SK-N-SH (cell line): ENCODE measurements at regions not wholly inside any gene's neighbourhood (a gene's known extent, or its start where the extent isn't known, plus 50 kb on each side); places are given as distances from the start of the nearest gene placed in this dataset.

Source experiments
- CTCF ChIA-PET: fragments of 300-600, 350-600 bp; formaldehyde crosslinking; extraction: SDS; loops from one replicate; lab custom pipeline; 2021; lab: Yijun Ruan, JAX
- POLR2A ChIA-PET: fragments of 350-600 bp; sonication (Branson Sonifier 250); formaldehyde crosslinking; extraction: SDS; loops from one replicate; lab custom pipeline; 2020; ENCODE audit warnings: antibody characterized with exemption, inconsistent platforms; lab: Yijun Ruan, JAX
- DNase-seq: peaks from one replicate; pipeline ENCODE4 v3.0.0; 2012
- H2AFZ ChIP-seq: fragments of 200-600 bp; sonication (generic); 2 replicates; pipeline ENCODE4 v1.8.1; 2016; ENCODE audit warnings: antibody characterized with exemption, mild to moderate bottlenecking, low read depth
- H3F3A ChIP-seq: fragments of 200-600 bp; sonication (generic); replicated peaks from 2 replicates; pipeline ENCODE3; 2016; ENCODE audit warnings: antibody characterized with exemption, mild to moderate bottlenecking; ENCODE audit not compliant: insufficient read depth
- H3K27ac ChIP-seq, 2 experiments: fragments of 200-500 bp in 1 of 2; fragments of 200-600 bp in 1 of 2; sonication (Bioruptor generic) in 1 of 2; sonication (generic), shearing (Covaris generic) in 1 of 2; 2 replicates each; pipeline versions ENCODE4 v1.5.1 to v1.6.1; 2014 to 2016; ENCODE audit warnings: low read depth in 2 of 2, inconsistent platforms in 1 of 2, low read length in 1 of 2, mild to moderate bottlenecking in 1 of 2, mixed read lengths in 1 of 2
- H3K27me3 ChIP-seq: fragments of 200-600 bp; sonication (generic), shearing (Covaris generic); 2 replicates; pipeline ENCODE4 v1.6.1; 2016; ENCODE audit warnings: mixed run types; ENCODE audit not compliant: insufficient read depth
- H3K36me3 ChIP-seq, 2 experiments: fragments of 200-500 bp in 1 of 2; fragments of 200-600 bp in 1 of 2; sonication (Bioruptor generic) in 1 of 2; sonication (generic) in 1 of 2; replicated peaks in 1 of 2; 2 replicates each; pipeline versions ENCODE3 to v1.5.1; 2014 to 2016; ENCODE audit warnings: low read length in 1 of 2, mild to moderate bottlenecking in 1 of 2; ENCODE audit not compliant: insufficient read depth in 2 of 2, control insufficient read depth in 1 of 2
- H3K4me1 ChIP-seq, 2 experiments: fragments of 200-500 bp in 1 of 2; fragments of 200-600 bp in 1 of 2; sonication (Bioruptor generic) in 1 of 2; sonication (generic), shearing (Covaris generic) in 1 of 2; 2 replicates each; pipeline versions ENCODE4 v1.5.1 to v1.6.1; 2014 to 2016; ENCODE audit warnings: low read depth in 1 of 2, low read length in 1 of 2, mixed run types in 1 of 2; ENCODE audit not compliant: insufficient read depth in 2 of 2, control insufficient read depth in 1 of 2
- H3K4me2 ChIP-seq: fragments of 200-600 bp; sonication (generic), shearing (Covaris generic); 2 replicates; pipeline ENCODE4 v1.6.1; 2017; ENCODE audit warnings: mixed run types
- H3K4me3 ChIP-seq, 2 experiments: fragments of 200-500 bp in 1 of 2; fragments of 200-600 bp in 1 of 2; sonication (Bioruptor generic) in 1 of 2; sonication (generic), shearing (Covaris generic) in 1 of 2; 2 replicates each; pipeline versions ENCODE4 v1.5.1 to v1.8.1; 2014 to 2016; ENCODE audit warnings: low read depth in 2 of 2, inconsistent platforms in 1 of 2, low read length in 1 of 2, mild to moderate bottlenecking in 1 of 2, mixed read lengths in 1 of 2, moderate library complexity in 1 of 2
- H3K79me2 ChIP-seq: fragments of 200-600 bp; sonication (generic); 2 replicates; pipeline ENCODE4 v1.8.1; 2017; ENCODE audit warnings: mild to moderate bottlenecking; ENCODE audit not compliant: insufficient read depth
- H3K9ac ChIP-seq: fragments of 200-600 bp; sonication (generic); 2 replicates; pipeline ENCODE4 v1.6.1; 2017; ENCODE audit warnings: mixed run types
- H3K9me2 ChIP-seq: fragments of 200-600 bp; sonication (generic); 2 replicates; pipeline ENCODE4 v1.6.1; 2017; ENCODE audit warnings: mixed run types
- H3K9me3 ChIP-seq: fragments of 200-600 bp; sonication (generic); 2 replicates; pipeline ENCODE4 v1.6.1; 2017; ENCODE audit warnings: mixed run types, mild to moderate bottlenecking, moderate library complexity
- H4K20me1 ChIP-seq: fragments of 200-600 bp; sonication (generic); 2 replicates; pipeline ENCODE4 v1.6.1; 2017; ENCODE audit warnings: mild to moderate bottlenecking, mixed run types; ENCODE audit not compliant: insufficient read depth
- CHD2 ChIP-seq: fragments of 150-350 bp; IDR thresholded peaks from 2 replicates; pipeline ENCODE4 v1.6.1; 2018; ENCODE audit warnings: low read length; ENCODE audit not compliant: partially characterized antibody
- ELF1 ChIP-seq: IDR thresholded peaks from 2 replicates; pipeline ENCODE4 v1.4.0; 2012
- FOSL2 ChIP-seq: IDR thresholded peaks from 2 replicates; pipeline ENCODE4 v1.4.0; 2012; ENCODE audit warnings: low read depth, mild to moderate bottlenecking, moderate library complexity, borderline replicate concordance
- FOXM1 ChIP-seq: IDR thresholded peaks from 2 replicates; pipeline ENCODE4 v1.4.0; 2012; ENCODE audit warnings: low read depth, mild to moderate bottlenecking
- GABPA ChIP-seq: IDR thresholded peaks from 2 replicates; pipeline ENCODE4 v1.4.0; 2012; ENCODE audit warnings: low read depth, mild to moderate bottlenecking
- IRF3 ChIP-seq: fragments of 150-350 bp; IDR thresholded peaks from 2 replicates; pipeline ENCODE4 v1.6.1; 2016; ENCODE audit warnings: mild to moderate bottlenecking, low read depth, low read length
- POLR2AphosphoS5 ChIP-seq: IDR thresholded peaks from 2 replicates; pipeline ENCODE4 v1.6.1; 2012; ENCODE audit warnings: low read depth, low read length
- RAD21 ChIP-seq: IDR thresholded peaks from 2 replicates; pipeline ENCODE4 v1.6.1; 2012; ENCODE audit warnings: mild to moderate bottlenecking, low read length
- RCOR1 ChIP-seq: fragments of 150-350 bp; IDR thresholded peaks from 2 replicates; pipeline ENCODE4 v1.6.1; 2017; ENCODE audit warnings: antibody characterized with exemption, low read length
- REST ChIP-seq: IDR thresholded peaks from 2 replicates; pipeline ENCODE4 v1.6.1; 2012; ENCODE audit warnings: mild to moderate bottlenecking, low read depth, low read length, moderate library complexity
- RXRA ChIP-seq: IDR thresholded peaks from 2 replicates; pipeline ENCODE4 v1.4.0; 2012; ENCODE audit warnings: low read depth, mild to moderate bottlenecking, borderline replicate concordance
- SIN3A ChIP-seq: IDR thresholded peaks from 2 replicates; pipeline ENCODE4 v1.6.1; 2012; ENCODE audit warnings: low read depth, mild to moderate bottlenecking, low read length, moderate library complexity, borderline replicate concordance
- TAF1 ChIP-seq: IDR thresholded peaks from 2 replicates; pipeline ENCODE4 v1.6.1; 2012; ENCODE audit warnings: low read depth, mild to moderate bottlenecking, low read length, moderate library complexity, borderline replicate concordance
- TCF12 ChIP-seq: IDR thresholded peaks from 2 replicates; pipeline ENCODE4 v1.4.0; 2012
- TEAD4 ChIP-seq: IDR thresholded peaks from 2 replicates; pipeline ENCODE4 v1.4.0; 2012; ENCODE audit warnings: mild to moderate bottlenecking, borderline replicate concordance; ENCODE audit not compliant: insufficient read depth
- USF1 ChIP-seq: IDR thresholded peaks from 2 replicates; pipeline ENCODE4 v1.4.0; 2012; ENCODE audit warnings: low read depth, borderline replicate concordance
- USF2 ChIP-seq: fragments of 150-350 bp; IDR thresholded peaks from 2 replicates; pipeline ENCODE4 v1.6.1; 2017; ENCODE audit warnings: antibody characterized with exemption, low read length, low read depth, borderline replicate concordance
- YY1 ChIP-seq: IDR thresholded peaks from 2 replicates; pipeline ENCODE4 v1.4.0; 2012; ENCODE audit warnings: low read depth, mild to moderate bottlenecking
- WGBS: methylation state at CpG from one replicate; pipeline ENCODE4 v1.1.6; 2017; ENCODE audit warnings: low lambda C conversion rate; 5-methylcytosine and 5-hydroxymethylcytosine counted together

GRCh38 chr5:143476601-143477211 is 73.2 kb upstream of the NR3C1 start:
- Histone ChIP-seq H2AFZ (no peak overlapping the region), H3K27ac (no peak overlapping the region), H3F3A (no peaks in the 10 kb centered on the region), H4K20me1 (no peaks in the 10 kb centered on the region), H3K4me2 (no peak overlapping the region)
- POLR2A ChIA-PET, result no interaction called here
- no peak for DNase-seq
- TF ChIP-seq FOXM1, result no peak
- no peak for TF ChIP-seq FOSL2
- no peak for TF ChIP-seq GABPA
- TF ChIP-seq RAD21, result no peak
- TF ChIP-seq TCF12, result no peak
- TF ChIP-seq RXRA, result no peak
- TF ChIP-seq USF1, result no peak
- TF ChIP-seq, all 33 proteins: peak for 0
- Histone ChIP-seq H3K4me1 (peaks cover 2 to 5% of the 10 kb centered on the region in 2 experiments; a peak in 2 of 4 replicates), H3K79me2 (no peaks in the 10 kb centered on the region), H3K36me3 (no peaks in the 10 kb centered on the region), H3K9ac (no peak overlapping the region), H3K27me3 (no peaks in the 10 kb centered on the region), H3K9me3 (no peaks in the 10 kb centered on the region), H3K9me2 (no peaks in the 10 kb centered on the region), H3K4me3 (no peak overlapping the region)
- CTCF ChIA-PET, result no interaction called here
- 100% methylated on average over 1 of the region's 1 CpG for WGBS

GRCh38 chr5:143474616-143475015 is 71.1 kb upstream of the NR3C1 start:
- H3K79me2 ChIP-seq, result no peaks in the 10 kb centered on the region
- ChIA-PET CTCF (interaction anchor here (0.6 kb wide), 1 partner anchor 262 kb away, joined by 3 read pairs; no protein-coding TSS in a partner anchor), POLR2A (no interaction called here)
- H4K20me1 ChIP-seq, result no peaks in the 10 kb centered on the region
- H3K9me2 ChIP-seq, result no peaks in the 10 kb centered on the region
- no peaks in the 10 kb centered on the region for H3K36me3 ChIP-seq
- H3K27me3 ChIP-seq, result no peaks in the 10 kb centered on the region
- 89% methylated on average over 3 of the region's 3 CpGs for WGBS
- H3K9ac ChIP-seq, result no peak overlapping the region
- no peak for DNase-seq
- no peak for TF ChIP-seq RXRA
- TF ChIP-seq REST, result no peak
- no peak for TF ChIP-seq SIN3A
- no peak for TF ChIP-seq YY1
- TF ChIP-seq POLR2AphosphoS5, result no peak
- TF ChIP-seq TAF1, result no peak
- no peak for TF ChIP-seq ELF1
- no peak for TF ChIP-seq CHD2
- no peak for TF ChIP-seq FOSL2
- no peak for TF ChIP-seq RCOR1
- TF ChIP-seq TEAD4, result no peak
- TF ChIP-seq USF2, result no peak
- no peak for TF ChIP-seq TCF12
- no peak for TF ChIP-seq IRF3
- no peaks in the 10 kb centered on the region for H3F3A ChIP-seq
- peaks cover 2 to 13% of the 10 kb centered on the region in 2 experiments; a peak in 2 of 4 replicates for H3K4me1 ChIP-seq
- H3K27ac ChIP-seq, result no peak overlapping the region
- H3K4me2 ChIP-seq, result no peak overlapping the region
- H3K9me3 ChIP-seq, result no peaks in the 10 kb centered on the region
- no peak overlapping the region for H3K4me3 ChIP-seq
- H2AFZ ChIP-seq, result no peak overlapping the region
